Duodenal mucosa (tissue), 2 donors: ENCODE measurements at regions not wholly inside any gene's neighbourhood (a gene's known extent, or its start where the extent isn't known, plus 50 kb on each side); places are given as distances from the start of the nearest gene placed in this dataset.

Experiments
- H3K27ac ChIP-seq: one replicate; pipeline ENCODE4 v1.7.0; 2013; ENCODE audit warnings: low read depth, low read length
- H3K27me3 ChIP-seq, 2 donors: one replicate each; pipeline ENCODE4 v1.7.0; 2013; ENCODE audit warnings: low read length in 2 of 2, control low read depth in 1 of 2; ENCODE audit not compliant: insufficient read depth in 2 of 2, control insufficient read depth in 1 of 2
- H3K36me3 ChIP-seq, 2 donors: one replicate each; pipeline ENCODE4 v1.7.0; 2013; ENCODE audit warnings: low read length in 2 of 2, control low read depth in 1 of 2; ENCODE audit not compliant: insufficient read depth in 2 of 2, control insufficient read depth in 1 of 2
- H3K4me1 ChIP-seq, 2 donors: one replicate each; pipeline ENCODE4 v1.7.0; 2013; ENCODE audit warnings: low read length in 2 of 2, control low read depth in 1 of 2; ENCODE audit not compliant: insufficient read depth in 2 of 2, control insufficient read depth in 1 of 2
- H3K4me3 ChIP-seq, 2 donors: one replicate each; pipeline ENCODE4 v1.7.0; 2013; ENCODE audit warnings: low read length in 2 of 2, low read depth in 1 of 2
- H3K9ac ChIP-seq, 2 donors: one replicate each; pipeline ENCODE4 v1.7.0; 2013; ENCODE audit warnings: low read length in 2 of 2, low read depth in 1 of 2
- H3K9me3 ChIP-seq, 2 donors: one replicate each; pipeline ENCODE4 v1.7.0; 2013; ENCODE audit warnings: low read length in 2 of 2, control low read depth in 1 of 2; ENCODE audit not compliant: control insufficient read depth in 1 of 2

- H3K36me3 ChIP-seq: no peaks in the 10 kb centered on the region
- H3K9me3 ChIP-seq: no peaks in the 10 kb centered on the region
- no peak overlapping the region for H3K9ac ChIP-seq
- peaks cover 0 to 6% of the 10 kb centered on the region in 2 donors for H3K4me1 ChIP-seq
- no peak overlapping the region for H3K4me3 ChIP-seq
- no peak overlapping the region for H3K27ac ChIP-seq
- H3K27me3 ChIP-seq: no peaks in the 10 kb centered on the region
These were observed 87.3 kb upstream of the CTSC start for GRCh38 chr11:88424881-88425280.

- Histone ChIP-seq H3K27me3 (no peaks in the 10 kb centered on the region), H3K9me3 (no peaks in the 10 kb centered on the region), H3K9ac (no peak overlapping the region), H3K4me1 (peaks cover 0 to 10% of the 10 kb centered on the region in 2 donors), H3K27ac (no peak overlapping the region), H3K36me3 (no peaks in the 10 kb centered on the region), H3K4me3 (no peak overlapping the region)
These were observed 84.0 kb upstream of the CTSC start for GRCh38 chr11:88421530-88421929.

DNA sequence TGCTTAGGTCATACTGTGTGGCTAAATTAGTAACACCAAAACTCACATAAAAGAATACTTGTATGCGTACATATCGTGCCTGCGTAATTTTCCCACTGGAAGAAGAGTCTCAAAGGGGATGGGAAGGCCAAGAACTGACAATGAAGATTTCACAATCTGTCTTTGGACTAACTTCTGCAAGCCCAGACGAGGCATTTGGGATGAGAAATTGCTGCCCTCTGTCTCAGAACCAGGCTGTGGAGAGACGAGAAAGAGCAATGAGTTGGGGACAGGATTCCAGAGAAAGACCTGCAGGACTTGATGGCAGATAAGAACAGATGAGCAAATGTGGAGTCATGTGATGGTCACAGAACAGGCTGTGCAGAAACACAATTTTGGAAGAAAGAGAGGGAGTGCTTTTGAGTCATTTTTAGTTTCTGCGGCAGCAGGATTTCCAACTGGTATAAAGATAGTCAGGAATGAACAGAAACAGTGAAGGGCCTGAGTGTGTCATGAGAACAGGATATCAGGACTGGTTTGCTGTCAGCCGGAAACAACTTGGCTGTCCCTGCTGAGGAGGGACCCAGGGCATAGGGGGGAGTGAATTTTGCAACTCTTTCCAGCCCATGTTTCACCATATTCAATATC is 82.7 kb upstream of the CTSC start:
- no peaks in the 10 kb centered on the region for H3K27me3 ChIP-seq
- H3K36me3 ChIP-seq: no peaks in the 10 kb centered on the region
- H3K4me1 ChIP-seq: peaks cover 1 to 18% of the 10 kb centered on the region in 2 donors
- H3K27ac ChIP-seq: no peak overlapping the region
- H3K9me3 ChIP-seq: no peaks in the 10 kb centered on the region
- no peak overlapping the region for H3K9ac ChIP-seq
- no peak overlapping the region for H3K4me3 ChIP-seq

GRCh38 chr11:88418508-88418907 is 81.0 kb upstream of the CTSC start:
- Histone ChIP-seq H3K4me1 (peaks cover 14 to 34% of the 10 kb centered on the region in 2 donors), H3K27ac (no peak overlapping the region), H3K27me3 (no peaks in the 10 kb centered on the region), H3K9me3 (no peaks in the 10 kb centered on the region), H3K36me3 (no peaks in the 10 kb centered on the region), H3K9ac (no peak overlapping the region), H3K4me3 (no peak overlapping the region)

GRCh38 chr11:88415495-88415894 is 78.0 kb upstream of the CTSC start:
- Histone ChIP-seq H3K27me3 (no peaks in the 10 kb centered on the region), H3K9ac (no peak overlapping the region), H3K4me1 (peaks cover 14 to 33% of the 10 kb centered on the region in 2 donors), H3K4me3 (no peak overlapping the region), H3K9me3 (no peaks in the 10 kb centered on the region), H3K36me3 (no peaks in the 10 kb centered on the region), H3K27ac (no peak overlapping the region)

GRCh38 chr11:88414981-88415413 is 77.5 kb upstream of the CTSC start:
- Histone ChIP-seq H3K4me1 (peaks cover 14 to 29% of the 10 kb centered on the region in 2 donors), H3K9me3 (no peaks in the 10 kb centered on the region), H3K4me3 (no peak overlapping the region), H3K36me3 (no peaks in the 10 kb centered on the region), H3K9ac (no peak overlapping the region), H3K27ac (no peak overlapping the region), H3K27me3 (no peaks in the 10 kb centered on the region)

- H3K27ac ChIP-seq: no peak overlapping the region
- no peak overlapping the region for H3K9ac ChIP-seq
- H3K27me3 ChIP-seq: no peaks in the 10 kb centered on the region
- no peaks in the 10 kb centered on the region for H3K9me3 ChIP-seq
- no peaks in the 10 kb centered on the region for H3K36me3 ChIP-seq
- H3K4me1 ChIP-seq: peaks cover 14 to 29% of the 10 kb centered on the region in 2 donors
- peak overlapping the region; percentile 5 to 14 for H3K4me3 ChIP-seq
These were observed 76.9 kb upstream of the CTSC start for GRCh38 chr11:88414385-88414861.

DNA sequence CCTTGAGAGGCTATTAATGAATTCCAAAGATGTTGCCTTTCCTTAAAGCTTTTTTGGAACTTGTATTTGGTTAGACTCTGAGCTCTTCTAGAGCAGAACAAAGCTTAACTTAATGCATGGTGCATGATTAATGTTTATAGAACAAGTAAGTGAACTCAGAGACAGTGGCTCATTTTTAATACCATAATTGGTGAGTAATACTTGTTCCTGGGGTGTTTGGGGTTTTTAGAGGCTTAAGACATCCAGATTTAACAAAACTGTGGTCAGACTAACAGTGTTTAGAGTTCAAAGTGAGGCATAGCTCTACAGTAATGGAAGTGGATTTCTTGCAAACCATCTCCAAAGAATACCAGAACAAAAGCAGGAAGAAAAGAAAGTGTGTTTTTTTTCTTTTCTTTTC is 73.7 kb upstream of the CTSC start:
- Histone ChIP-seq H3K4me3 (no peak overlapping the region), H3K36me3 (no peaks in the 10 kb centered on the region), H3K27me3 (no peaks in the 10 kb centered on the region), H3K4me1 (peaks cover 14 to 24% of the 10 kb centered on the region in 2 donors), H3K27ac (no peak overlapping the region), H3K9me3 (no peaks in the 10 kb centered on the region), H3K9ac (no peak overlapping the region)

- Histone ChIP-seq H3K4me3 (no peak overlapping the region), H3K27me3 (no peaks in the 10 kb centered on the region), H3K4me1 (peaks cover 14 to 20% of the 10 kb centered on the region in 2 donors), H3K36me3 (no peaks in the 10 kb centered on the region), H3K9ac (no peak overlapping the region), H3K27ac (no peak overlapping the region), H3K9me3 (no peaks in the 10 kb centered on the region)
These were observed 73.1 kb upstream of the CTSC start for GRCh38 chr11:88410656-88411055.

- peaks cover 11 to 14% of the 10 kb centered on the region in 2 donors for H3K4me1 ChIP-seq
- no peaks in the 10 kb centered on the region for H3K36me3 ChIP-seq
- H3K27me3 ChIP-seq: no peaks in the 10 kb centered on the region
- H3K9me3 ChIP-seq: no peaks in the 10 kb centered on the region
- H3K27ac ChIP-seq: no peak overlapping the region
- no peak overlapping the region for H3K9ac ChIP-seq
- no peak overlapping the region for H3K4me3 ChIP-seq
These were observed 72.5 kb upstream of the CTSC start for GRCh38 chr11:88410056-88410455.
